ENCODE measurements at regions not wholly inside any gene's neighbourhood (a gene's known extent, or its start where the extent isn't known, plus 50 kb on each side); places are given as distances from the start of the nearest gene placed in this dataset.

GRCh38 chr14:76710056-76711010 lies 50.9 kb upstream of the VASH1 start:
- ChIA-PET POLR2A (interaction anchor here (1.3 kb wide), 1 partner anchor 102 kb away, joined by 4 read pairs; no protein-coding TSS in a partner anchor), CTCF (interaction anchor here (0.6 to 7.3 kb wide), 38 partner anchors 9 to 514 kb away, joined by 3 to 158 read pairs (median 5); partner anchors contain the start of genes ANGEL1 and CIPC)
- no peak overlapping the region for H3K4me3 Mint-ChIP-seq
- H3K9me3 Mint-ChIP-seq, result no peaks in the 10 kb centered on the region
- peak; percentile 20 for DNase-seq
- H3K27me3 Mint-ChIP-seq, result peaks cover 16% of the 10 kb centered on the region
- no peaks in the 10 kb centered on the region for H3K36me3 Mint-ChIP-seq
- intact Hi-C loops (cut with micrococcal nuclease), result loop anchor here (1.0 kb wide), 4 partner anchors 74 to 360 kb away; no protein-coding TSS in a partner anchor
- H3K27ac Mint-ChIP-seq, result no peak overlapping the region
- no peaks in the 10 kb centered on the region for H3K4me1 Mint-ChIP-seq (ENCODE audit: low read depth)

Measured in activated CD4-positive, alpha-beta memory T cell treated with anti-CD3 and anti-CD28 coated beads for 36 hours (primary cell).